WTC11 (cell line): ENCODE measurements at regions not wholly inside any gene's neighbourhood (a gene's known extent, or its start where the extent isn't known, plus 50 kb on each side); places are given as distances from the start of the nearest gene placed in this dataset.

Source experiments
- ATAC-seq: fragments of 200-7000 bp; cut with Tn5 transposase; 2 replicates; pipeline ENCODE4 v1.10.0; 2021; ENCODE audit warnings: mild to moderate bottlenecking, moderate library complexity
- CTCF ChIA-PET: fragments of 300-600 bp; sonication (Branson Sonifier 250); formaldehyde crosslinking; loops from one replicate; lab custom pipeline; 2021; ENCODE audit warnings: antibody characterized with exemption; lab: Charles Lee
- POLR2A ChIA-PET: fragments of 350-600 bp; sonication (Branson Sonifier 250); formaldehyde crosslinking; loops from one replicate; lab custom pipeline; 2021; ENCODE audit warnings: antibody characterized with exemption; lab: Charles Lee
- DNase-seq: peaks from one replicate; pipeline ENCODE4 v3.0.0; 2021; ENCODE audit warnings: low spot score
- H3K27ac Mint-ChIP-seq: 2 replicates; pipeline ENCODE4 v1.8.0; 2021; ENCODE audit warnings: mixed read lengths
- H3K27me3 Mint-ChIP-seq: 2 replicates; pipeline ENCODE4 v1.8.0; 2021; ENCODE audit warnings: low read depth, mild to moderate bottlenecking, moderate library complexity, mixed read lengths
- H3K36me3 Mint-ChIP-seq: 2 replicates; pipeline ENCODE4 v1.8.0; 2021; ENCODE audit warnings: mixed read lengths
- H3K4me1 Mint-ChIP-seq: 2 replicates; pipeline ENCODE4 v1.8.0; 2022; ENCODE audit warnings: mixed read lengths
- H3K4me3 Mint-ChIP-seq: 2 replicates; pipeline ENCODE4 v1.8.0; 2021; ENCODE audit warnings: mild to moderate bottlenecking, moderate library complexity, mixed read lengths
- H3K9me3 Mint-ChIP-seq: 2 replicates; pipeline ENCODE4 v1.8.0; 2021; ENCODE audit warnings: mixed read lengths
- ATF2 ChIP-seq: sonication (generic); formaldehyde crosslinking; IDR thresholded peaks from 2 replicates; pipeline ENCODE4 v1.8.1; 2022; ENCODE audit warnings: low read depth, missing genetic modification reagents, borderline replicate concordance
- CTCF ChIP-seq: fragments of 200-600 bp; IDR thresholded peaks from 2 replicates; pipeline ENCODE4 v1.8.0; 2022; ENCODE audit warnings: antibody characterized with exemption
- ERG ChIP-seq: fragments of 250-450 bp; sonication (Bioruptor Pico); IDR thresholded peaks from 2 replicates; pipeline ENCODE4 v1.8.0; 2021; ENCODE audit warnings: mild to moderate bottlenecking
- ETV6 ChIP-seq: sonication (generic); formaldehyde crosslinking; IDR thresholded peaks from 2 replicates; pipeline ENCODE4 v1.8.1; 2022; ENCODE audit warnings: mild to moderate bottlenecking, missing genetic modification reagents
- GRHL2 ChIP-seq: fragments of 250-450 bp; sonication (Bioruptor Pico); IDR thresholded peaks from 2 replicates; pipeline ENCODE4 v1.8.0; 2022; ENCODE audit warnings: mild to moderate bottlenecking, moderate library complexity; ENCODE audit not compliant: insufficient replicate concordance, severe bottlenecking
- GTF2I ChIP-seq: fragments of 250-450 bp; sonication (Bioruptor Pico); conservative IDR thresholded peaks from 2 replicates; pipeline ENCODE4 v1.4.0; 2021; ENCODE audit warnings: mild to moderate bottlenecking
- IRF2 ChIP-seq: sonication (generic); formaldehyde crosslinking; IDR thresholded peaks from 2 replicates; pipeline ENCODE4 v1.8.0; 2022; ENCODE audit warnings: low read depth, missing genetic modification reagents, borderline replicate concordance
- MYBL2 ChIP-seq: sonication (generic); formaldehyde crosslinking; IDR thresholded peaks from 2 replicates; pipeline ENCODE4 v1.8.1; 2023; ENCODE audit warnings: mild to moderate bottlenecking, moderate library complexity, missing genetic modification reagents
- NFYB ChIP-seq: sonication (generic); formaldehyde crosslinking; conservative IDR thresholded peaks from 2 replicates; pipeline ENCODE4 v1.8.0; 2022; ENCODE audit warnings: low read depth, missing genetic modification reagents
- PREB ChIP-seq: sonication (generic); formaldehyde crosslinking; IDR thresholded peaks from 2 replicates; pipeline ENCODE4 v1.8.1; 2022; ENCODE audit warnings: mild to moderate bottlenecking, missing genetic modification reagents, moderate library complexity, borderline replicate concordance
- PRRX2 ChIP-seq: fragments of 250-450 bp; sonication (Bioruptor Pico); IDR thresholded peaks from 2 replicates; pipeline ENCODE4 v1.8.0; 2021; ENCODE audit warnings: mild to moderate bottlenecking
- TEAD4 ChIP-seq: sonication (generic); formaldehyde crosslinking; IDR thresholded peaks from 2 replicates; pipeline ENCODE4 v1.8.0; 2022; ENCODE audit warnings: mild to moderate bottlenecking, missing genetic modification reagents
- USF2 ChIP-seq: sonication (generic); formaldehyde crosslinking; IDR thresholded peaks from 2 replicates; pipeline ENCODE4 v1.8.1; 2023; ENCODE audit warnings: mild to moderate bottlenecking, missing genetic modification reagents, moderate library complexity
- ZNF263 ChIP-seq: sonication (generic); formaldehyde crosslinking; IDR thresholded peaks from 2 replicates; pipeline ENCODE4 v1.8.1; 2022; ENCODE audit warnings: low read depth, mild to moderate bottlenecking, moderate library complexity, missing genetic modification reagents
- ZNF512 ChIP-seq: sonication (generic); formaldehyde crosslinking; IDR thresholded peaks from 2 replicates; pipeline ENCODE4 v1.8.1; 2022; ENCODE audit warnings: missing genetic modification reagents, borderline replicate concordance
- ZSCAN18 ChIP-seq: fragments of 250-450 bp; sonication (Bioruptor Pico); IDR thresholded peaks from 2 replicates; pipeline ENCODE4 v2.1.2; 2022; ENCODE audit warnings: mild to moderate bottlenecking, moderate library complexity

- CTCF ChIA-PET: interaction anchor here (0.6 to 1.2 kb wide), 8 partner anchors 13 to 104 kb away, joined by 3 to 18 read pairs (median 4); no protein-coding TSS in a partner anchor
- peaks cover 56% of the 10 kb centered on the region for H3K9me3 Mint-ChIP-seq
- H3K4me3 Mint-ChIP-seq: no peak overlapping the region
- TF ChIP-seq USF2 (CRISPR knock-in tag) (no peak), CTCF (peak; percentile 28; the same call in 1 of the 2 replicates)
- TF ChIP-seq, all 79 proteins: peak for 1
- POLR2A ChIA-PET: no interaction called here
- DNase-seq (peak; percentile 77), ATAC-seq (peak; percentile 88)
- Mint-ChIP-seq H3K36me3 (peaks cover 6% of the 10 kb centered on the region), H3K27me3 (peaks cover 4% of the 10 kb centered on the region), H3K27ac (no peak overlapping the region), H3K4me1 (no peaks in the 10 kb centered on the region)
Observed at GRCh38 chr18:72652990-72653593, 109.0 kb upstream of the CBLN2 start.

- peaks cover 4% of the 10 kb centered on the region for H3K27me3 Mint-ChIP-seq
- POLR2A ChIA-PET: no interaction called here
- no peak overlapping the region for H3K4me3 Mint-ChIP-seq
- peaks cover 4% of the 10 kb centered on the region for H3K36me3 Mint-ChIP-seq
- H3K4me1 Mint-ChIP-seq: no peaks in the 10 kb centered on the region
- DNase-seq (no peak), ATAC-seq (peak; percentile 71; the same call in 1 of the 2 replicates)
- CTCF ChIA-PET: no interaction called here
- H3K9me3 Mint-ChIP-seq: peaks cover 45% of the 10 kb centered on the region
- TF ChIP-seq PRRX2 (CRISPR knock-in tag): no peak
- no peak for TF ChIP-seq IRF2
- TF ChIP-seq MYBL2 (CRISPR knock-in tag): no peak
- TF ChIP-seq TEAD4 (CRISPR knock-in tag): no peak
- TF ChIP-seq GTF2I (CRISPR knock-in tag): no peak
- no peak for TF ChIP-seq ETV6 (CRISPR knock-in tag)
- TF ChIP-seq ATF2: no peak
- no peak for TF ChIP-seq PREB
- no peak for TF ChIP-seq ZSCAN18 (CRISPR knock-in tag)
- no peak for TF ChIP-seq ZNF512 (CRISPR knock-in tag)
- no peak overlapping the region for H3K27ac Mint-ChIP-seq
Observed at GRCh38 chr18:72651033-72651432, 106.9 kb upstream of the CBLN2 start.

- ATAC-seq (no peak), DNase-seq (no peak)
- Mint-ChIP-seq H3K36me3 (peaks cover 4% of the 10 kb centered on the region), H3K27ac (no peak overlapping the region), H3K9me3 (peaks cover 43% of the 10 kb centered on the region), H3K27me3 (no peaks in the 10 kb centered on the region; the same call in none of the 2 replicates), H3K4me1 (no peaks in the 10 kb centered on the region), H3K4me3 (no peak overlapping the region)
- ChIA-PET POLR2A (no interaction called here), CTCF (no interaction called here)
- TF ChIP-seq ERG (CRISPR knock-in tag) (no peak), ZNF512 (CRISPR knock-in tag) (no peak), NFYB (no peak), GRHL2 (CRISPR knock-in tag) (no peak), ZNF263 (CRISPR knock-in tag) (no peak)
Observed at GRCh38 chr18:72648481-72648960, 104.4 kb upstream of the CBLN2 start.
